ENCODE measurements at regions not wholly inside any gene's neighbourhood (a gene's known extent, or its start where the extent isn't known, plus 50 kb on each side); places are given as distances from the start of the nearest gene placed in this dataset.

DNA sequence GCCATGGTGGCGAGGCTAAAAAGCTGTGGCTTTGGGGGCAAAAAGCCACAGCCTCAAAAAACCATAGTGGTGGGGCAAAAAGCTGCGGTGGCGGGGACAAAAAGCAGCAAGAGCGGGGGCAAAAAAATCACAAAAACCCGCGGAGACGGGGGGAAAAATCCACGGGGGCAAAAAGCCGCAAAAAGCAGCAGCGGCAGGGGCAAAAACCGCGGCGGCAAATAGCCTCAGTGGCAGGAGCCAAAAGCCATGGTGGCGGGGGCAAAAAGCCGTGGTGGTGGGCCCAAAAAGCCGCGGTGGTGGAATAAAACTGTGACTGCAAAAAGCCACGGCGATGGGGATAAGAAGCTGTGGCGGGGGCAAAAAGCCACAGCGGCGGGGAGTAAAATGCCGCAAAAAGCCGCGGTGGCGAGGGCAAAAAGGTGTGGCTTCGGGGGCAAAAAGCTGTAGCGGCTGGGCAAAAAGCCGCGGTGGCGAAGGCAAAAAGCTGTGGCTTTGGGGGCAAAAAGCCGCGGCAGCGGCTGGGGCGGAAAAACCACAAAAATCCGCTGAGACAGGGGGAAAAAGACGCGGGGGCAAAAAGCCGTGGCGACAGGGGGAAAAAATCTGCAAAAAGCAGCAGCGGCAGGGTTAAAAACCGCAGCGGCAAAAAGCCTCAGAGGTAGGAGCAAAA lies 526.6 kb downstream of the ZNF33B start:
- Histone ChIP-seq H3K36me3 (ENCODE audit: control insufficient read depth in 2 of 2, extremely low read depth in 1 of 2, insufficient read depth in 2 of 2, low read length in 2 of 2) (no peaks in the 10 kb centered on the region), H3K4me2 (ENCODE audit: insufficient read depth, low read length) (no peak overlapping the region), H3K9me3 (replicated peaks; ENCODE audit: control insufficient read depth, insufficient read depth, low read length) (no peaks in the 10 kb centered on the region), H3K4me3 (replicated peaks in 1 of 3; ENCODE audit: insufficient read depth in 1 of 3, low read depth in 1 of 3, low read length in 3 of 3) (no peak overlapping the region), H3K79me2 (ENCODE audit: control insufficient read depth, insufficient read depth, low read length) (no peaks in the 10 kb centered on the region), H3K9me1 (replicated peaks; ENCODE audit: control insufficient read depth, extremely low read depth, insufficient read depth, low read length) (no peaks in the 10 kb centered on the region), H2AFZ (ENCODE audit: low read depth, low read length) (no peak overlapping the region), H4K20me1 (replicated peaks; ENCODE audit: control insufficient read depth, extremely low read depth, insufficient read depth, low read length) (no peaks in the 10 kb centered on the region), H3K4me1 (ENCODE audit: control insufficient read depth, extremely low read depth, insufficient read depth, low read length) (no peaks in the 10 kb centered on the region), H3K9ac (replicated peaks; ENCODE audit: extremely low read depth, insufficient read depth, low read length) (no peak overlapping the region), H3K27me3 (ENCODE audit: control insufficient read depth in 2 of 2, insufficient read depth in 2 of 2, low read length in 2 of 2) (no peaks in the 10 kb centered on the region), H3K27ac (ENCODE audit: insufficient read depth, low read depth, low read length) (no peak overlapping the region)
- no TSS peak for BruUV-seq (replicated peaks)
- ChIA-PET CTCF (no interaction called here), POLR2A (no interaction called here)
- dilution Hi-C loops (cut with MboI; ENCODE audit: extremely low pct_ligation_motif_present, low sequenced_read_pairs) = no loop called here
- no peak for DNase-seq (ENCODE audit: low read depth, low spot score)
- intact Hi-C loops (cut with micrococcal nuclease) = no loop called here
- FAIRE-seq = no peak
- TF ChIP-seq EZH2 (IDR thresholded peaks at IDR 0.05; ENCODE audit: borderline replicate concordance, low read depth, low read length, severe bottlenecking) (no peak), POLR2A (IDR thresholded peaks at IDR 0.05; ENCODE audit: low read depth, low read length) (no peak)

DNA sequence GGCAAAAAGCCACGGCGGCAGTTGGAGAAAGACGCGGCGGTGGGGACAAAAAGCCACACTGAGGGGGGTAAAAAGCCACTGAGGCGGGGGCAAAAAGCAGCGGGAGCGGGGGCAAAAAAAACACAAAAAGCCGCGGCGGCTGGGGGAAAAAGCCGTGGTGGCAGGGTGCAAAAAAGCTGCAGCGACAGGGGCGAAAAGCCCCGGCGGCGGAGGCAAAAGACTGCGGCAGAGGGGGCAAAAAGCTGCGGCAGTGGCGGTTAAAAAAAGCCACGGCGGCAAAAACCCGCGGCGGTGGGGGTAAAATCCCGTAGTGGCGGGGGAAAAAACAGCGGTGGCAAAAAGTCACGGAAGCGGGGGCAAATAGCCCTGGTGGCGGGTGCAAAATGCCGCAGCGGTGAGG lies 527.3 kb downstream of the ZNF33B start:
- no peak for TF ChIP-seq POLR2AphosphoS5 (IDR thresholded peaks at IDR 0.05; ENCODE audit: insufficient read depth, low read depth, low read length)
- TF ChIP-seq POLR2A (IDR thresholded peaks at IDR 0.05; ENCODE audit: low read depth, low read length) = no peak
- no peak for TF ChIP-seq FOS (IDR thresholded peaks at IDR 0.05; ENCODE audit: borderline replicate concordance, insufficient read depth, low read length)
- TF ChIP-seq, protein P1, sequence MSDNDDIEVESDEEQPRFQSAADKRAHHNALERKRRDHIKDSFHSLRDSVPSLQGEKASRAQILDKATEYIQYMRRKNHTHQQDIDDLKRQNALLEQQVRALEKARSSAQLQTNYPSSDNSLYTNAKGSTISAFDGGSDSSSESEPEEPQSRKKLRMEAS (IDR thresholded peaks at IDR 0.05; ENCODE audit: insufficient read depth, insufficient read length) = no peak
- TF ChIP-seq, protein P2, sequence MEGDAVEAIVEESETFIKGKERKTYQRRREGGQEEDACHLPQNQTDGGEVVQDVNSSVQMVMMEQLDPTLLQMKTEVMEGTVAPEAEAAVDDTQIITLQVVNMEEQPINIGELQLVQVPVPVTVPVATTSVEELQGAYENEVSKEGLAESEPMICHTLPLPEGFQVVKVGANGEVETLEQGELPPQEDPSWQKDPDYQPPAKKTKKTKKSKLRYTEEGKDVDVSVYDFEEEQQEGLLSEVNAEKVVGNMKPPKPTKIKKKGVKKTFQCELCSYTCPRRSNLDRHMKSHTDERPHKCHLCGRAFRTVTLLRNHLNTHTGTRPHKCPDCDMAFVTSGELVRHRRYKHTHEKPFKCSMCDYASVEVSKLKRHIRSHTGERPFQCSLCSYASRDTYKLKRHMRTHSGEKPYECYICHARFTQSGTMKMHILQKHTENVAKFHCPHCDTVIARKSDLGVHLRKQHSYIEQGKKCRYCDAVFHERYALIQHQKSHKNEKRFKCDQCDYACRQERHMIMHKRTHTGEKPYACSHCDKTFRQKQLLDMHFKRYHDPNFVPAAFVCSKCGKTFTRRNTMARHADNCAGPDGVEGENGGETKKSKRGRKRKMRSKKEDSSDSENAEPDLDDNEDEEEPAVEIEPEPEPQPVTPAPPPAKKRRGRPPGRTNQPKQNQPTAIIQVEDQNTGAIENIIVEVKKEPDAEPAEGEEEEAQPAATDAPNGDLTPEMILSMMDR (IDR thresholded peaks at IDR 0.05; ENCODE audit: extremely low read depth in 1 of 2, insufficient read depth in 1 of 2, low read depth in 1 of 2, low read length in 2 of 2) = no peak
- TF ChIP-seq GATA2 (IDR thresholded peaks at IDR 0.05; ENCODE audit: insufficient read depth, insufficient read length, low read depth, low read length) = no peak
- TF ChIP-seq JUN (IDR thresholded peaks at IDR 0.05; ENCODE audit: borderline replicate concordance, insufficient read depth, insufficient read length, low read depth) = no peak
- TF ChIP-seq EZH2 (IDR thresholded peaks at IDR 0.05; ENCODE audit: borderline replicate concordance, low read depth, low read length, severe bottlenecking) = no peak
- no peak for TF ChIP-seq MYC (IDR thresholded peaks at IDR 0.05; ENCODE audit: low read depth, low read length)
- Histone ChIP-seq H3K9me3 (replicated peaks; ENCODE audit: control insufficient read depth, insufficient read depth, low read length) (no peaks in the 10 kb centered on the region), H3K4me3 (replicated peaks in 1 of 3; ENCODE audit: insufficient read depth in 1 of 3, low read depth in 1 of 3, low read length in 3 of 3) (no peak overlapping the region), H3K79me2 (ENCODE audit: control insufficient read depth, insufficient read depth, low read length) (no peaks in the 10 kb centered on the region), H3K4me2 (ENCODE audit: insufficient read depth, low read length) (no peak overlapping the region), H2AFZ (ENCODE audit: low read depth, low read length) (no peak overlapping the region), H3K27ac (ENCODE audit: insufficient read depth, low read depth, low read length) (no peak overlapping the region), H4K20me1 (replicated peaks; ENCODE audit: control insufficient read depth, extremely low read depth, insufficient read depth, low read length) (no peaks in the 10 kb centered on the region), H3K9me1 (replicated peaks; ENCODE audit: control insufficient read depth, extremely low read depth, insufficient read depth, low read length) (no peaks in the 10 kb centered on the region), H3K27me3 (ENCODE audit: control insufficient read depth in 2 of 2, insufficient read depth in 2 of 2, low read length in 2 of 2) (no peaks in the 10 kb centered on the region), H3K4me1 (ENCODE audit: control insufficient read depth, extremely low read depth, insufficient read depth, low read length) (no peaks in the 10 kb centered on the region), H3K9ac (replicated peaks; ENCODE audit: extremely low read depth, insufficient read depth, low read length) (no peak overlapping the region), H3K36me3 (ENCODE audit: control insufficient read depth in 2 of 2, extremely low read depth in 1 of 2, insufficient read depth in 2 of 2, low read length in 2 of 2) (no peaks in the 10 kb centered on the region)
- dilution Hi-C loops (cut with MboI; ENCODE audit: extremely low pct_ligation_motif_present, low sequenced_read_pairs) (no loop called here), intact Hi-C loops (cut with micrococcal nuclease) (no loop called here)
- no TSS peak for BruUV-seq (replicated peaks)
- DNase-seq (ENCODE audit: low read depth, low spot score) (no peak), FAIRE-seq (no peak)
- CTCF ChIA-PET = no interaction called here
- POLR2A ChIA-PET = no interaction called here
